Stimulated activated naive CD8-positive, alpha-beta T cell treated with anti-CD3 and anti-CD28 coated beads, Interleukin-15, amount 100 ng/mL, for 72 hours (primary cell): ENCODE measurements at regions not wholly inside any gene's neighbourhood (a gene's known extent, or its start where the extent isn't known, plus 50 kb on each side); places are given as distances from the start of the nearest gene placed in this dataset.
"Not testable (repeated sequence)": the region's sequence is repeated elsewhere in the genome, so short reads cannot be mapped to it uniquely, and the experiment has no call there.

Experiments
- ATAC-seq: fragments of 150-1000 bp; cut with Tn5 transposase; 2 replicates; pipeline ENCODE4 v1.10.0; 2021; ENCODE audit warnings: mild to moderate bottlenecking, moderate library complexity
- DNase-seq, 2 donors: peaks; one replicate each; pipeline ENCODE4 v3.0.0; 2021 to 2022
- H3K27ac Mint-ChIP-seq, 2 donors: one replicate each; pipeline ENCODE4 v1.8.0; 2022; ENCODE audit warnings: mild to moderate bottlenecking in 2 of 2, mixed read lengths in 2 of 2, moderate library complexity in 2 of 2
- H3K27me3 Mint-ChIP-seq: one replicate; pipeline ENCODE4 v1.8.0; 2022; ENCODE audit warnings: mixed read lengths
- H3K4me1 Mint-ChIP-seq: one replicate; pipeline ENCODE4 v1.8.0; 2022; ENCODE audit warnings: mild to moderate bottlenecking, mixed read lengths
- H3K4me3 Mint-ChIP-seq, 2 donors: one replicate each; pipeline ENCODE4 v1.8.0; 2022; ENCODE audit warnings: mild to moderate bottlenecking in 2 of 2, mixed read lengths in 2 of 2, moderate library complexity in 1 of 2
- H3K9me3 Mint-ChIP-seq, 2 donors: one replicate each; pipeline ENCODE4 v1.8.0; 2022; ENCODE audit warnings: mixed read lengths in 2 of 2

- no peaks in the 10 kb centered on the region for H3K27me3 Mint-ChIP-seq
- ATAC-seq (no peak), DNase-seq (no peak)
- H3K4me1 Mint-ChIP-seq = no peaks in the 10 kb centered on the region
- H3K27ac Mint-ChIP-seq = no peak overlapping the region
- no peak overlapping the region for H3K4me3 Mint-ChIP-seq
- peaks cover 37 to 41% of the 10 kb centered on the region in 2 donors for H3K9me3 Mint-ChIP-seq
Observed at GRCh38 chr16:13697013-13697412, 222.9 kb upstream of the ERCC4 start.

DNA sequence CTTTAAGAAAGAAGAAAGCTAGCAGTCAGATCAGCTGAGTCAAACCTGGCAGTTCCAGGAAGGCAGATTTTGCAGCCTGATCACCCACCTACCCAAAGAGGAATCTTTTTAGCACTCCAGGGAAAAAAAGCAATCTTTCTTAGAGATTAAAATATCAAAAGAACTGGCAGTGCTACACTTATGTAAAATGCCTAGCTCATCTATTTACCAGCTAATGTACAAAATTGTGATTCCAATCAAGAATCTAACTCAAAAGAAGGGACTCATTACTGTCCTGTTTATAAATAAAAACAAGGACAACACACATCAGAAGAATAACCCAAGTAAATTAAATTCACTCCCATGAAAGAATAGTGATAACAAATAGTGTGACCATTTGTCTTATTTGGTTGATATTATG, 222.4 kb upstream of the ERCC4 start:
- no peaks in the 10 kb centered on the region for H3K27me3 Mint-ChIP-seq
- H3K4me1 Mint-ChIP-seq = no peaks in the 10 kb centered on the region
- H3K9me3 Mint-ChIP-seq = peaks cover 32 to 36% of the 10 kb centered on the region in 2 donors
- no peak for ATAC-seq
- no peak overlapping the region for H3K4me3 Mint-ChIP-seq
- H3K27ac Mint-ChIP-seq = no peak overlapping the region
- DNase-seq = no peak

GRCh38 chr16:13702614-13703013, 217.3 kb upstream of the ERCC4 start:
- ATAC-seq (no peak), DNase-seq (no peak)
- no peaks in the 10 kb centered on the region for H3K27me3 Mint-ChIP-seq
- no peaks in the 10 kb centered on the region for H3K4me1 Mint-ChIP-seq
- H3K4me3 Mint-ChIP-seq = no peak overlapping the region
- H3K27ac Mint-ChIP-seq = no peak overlapping the region
- H3K9me3 Mint-ChIP-seq = peaks cover 18 to 24% of the 10 kb centered on the region in 2 donors

DNA sequence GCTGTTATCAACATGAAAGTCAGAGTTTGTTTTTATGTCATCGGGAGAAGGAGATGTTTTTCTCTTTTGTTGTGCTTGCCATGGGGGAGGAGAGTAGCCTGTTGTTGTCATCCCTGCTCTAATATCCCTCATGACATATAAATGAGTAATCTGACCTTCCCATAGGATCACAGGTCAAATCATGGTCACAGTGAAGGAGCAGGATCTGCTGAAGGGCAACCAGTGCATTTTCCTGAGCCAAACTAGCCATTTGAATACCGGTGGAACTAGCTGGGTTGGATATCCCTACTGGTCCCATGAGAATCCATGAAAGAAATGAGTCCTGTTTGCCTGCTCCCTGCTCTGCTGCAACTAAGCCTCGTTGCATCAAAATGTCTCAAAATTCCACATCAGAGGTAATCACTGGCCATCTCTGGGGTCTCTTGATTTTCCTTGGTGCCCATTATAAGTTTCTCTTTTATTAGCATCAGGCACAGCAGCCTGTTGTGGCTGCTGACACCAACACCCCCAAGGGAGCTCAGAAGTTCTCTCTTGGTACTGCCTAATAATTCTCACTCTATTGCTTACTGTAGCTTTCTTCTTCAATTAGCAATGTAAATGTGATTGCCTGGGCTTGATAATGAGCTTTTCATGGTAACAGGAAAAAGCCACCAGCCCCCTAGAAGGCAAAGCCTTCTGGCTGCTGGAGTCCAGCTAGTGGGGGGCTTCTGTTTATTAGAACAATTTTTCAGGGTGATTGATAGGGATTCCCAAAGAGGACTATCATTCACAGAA, 211.4 kb upstream of the ERCC4 start:
- no peak overlapping the region for H3K27ac Mint-ChIP-seq
- DNase-seq (no peak), ATAC-seq (no peak)
- H3K27me3 Mint-ChIP-seq = no peaks in the 10 kb centered on the region
- H3K4me3 Mint-ChIP-seq = no peak overlapping the region
- H3K9me3 Mint-ChIP-seq = peaks cover 14 to 23% of the 10 kb centered on the region in 2 donors
- H3K4me1 Mint-ChIP-seq = no peaks in the 10 kb centered on the region

- DNase-seq (no peak), ATAC-seq (no peak)
- H3K4me1 Mint-ChIP-seq = no peaks in the 10 kb centered on the region
- H3K4me3 Mint-ChIP-seq = no peak overlapping the region
- H3K27ac Mint-ChIP-seq = no peak overlapping the region
- H3K27me3 Mint-ChIP-seq = no peaks in the 10 kb centered on the region
- no peaks in the 10 kb centered on the region for H3K9me3 Mint-ChIP-seq
Observed at GRCh38 chr16:13718748-13719147, 201.2 kb upstream of the ERCC4 start.

GRCh38 chr16:13727943-13728342, 192.0 kb upstream of the ERCC4 start:
- H3K4me1 Mint-ChIP-seq = no peaks in the 10 kb centered on the region
- peaks cover 15 to 24% of the 10 kb centered on the region in 2 donors for H3K9me3 Mint-ChIP-seq
- DNase-seq (no peak), ATAC-seq (no peak)
- H3K27ac Mint-ChIP-seq = no peak overlapping the region
- no peak overlapping the region for H3K4me3 Mint-ChIP-seq
- H3K27me3 Mint-ChIP-seq = no peaks in the 10 kb centered on the region

GRCh38 chr16:13733561-13733960, 186.4 kb upstream of the ERCC4 start:
- H3K4me3 Mint-ChIP-seq = no peak overlapping the region
- DNase-seq (no peak), ATAC-seq (no peak)
- H3K4me1 Mint-ChIP-seq = no peaks in the 10 kb centered on the region
- peaks cover 8 to 16% of the 10 kb centered on the region in 2 donors for H3K9me3 Mint-ChIP-seq
- H3K27me3 Mint-ChIP-seq = no peaks in the 10 kb centered on the region
- H3K27ac Mint-ChIP-seq = no peak overlapping the region

- ATAC-seq, DNase-seq, H3K9me3 Mint-ChIP-seq, H3K27me3 Mint-ChIP-seq, H3K27ac Mint-ChIP-seq, H3K4me1 Mint-ChIP-seq, H3K4me3 Mint-ChIP-seq: not testable (repeated sequence)
Observed at GRCh38 chr16:13739621-13740373, 180.2 kb upstream of the ERCC4 start.

- DNase-seq (no peak), ATAC-seq (no peak)
- H3K4me1 Mint-ChIP-seq = no peaks in the 10 kb centered on the region
- H3K27me3 Mint-ChIP-seq = no peaks in the 10 kb centered on the region
- peaks cover 0 to 8% of the 10 kb centered on the region in 2 donors for H3K9me3 Mint-ChIP-seq
- H3K4me3 Mint-ChIP-seq = no peak overlapping the region
- H3K27ac Mint-ChIP-seq = no peak overlapping the region
Observed at GRCh38 chr16:13742928-13743327, 177.0 kb upstream of the ERCC4 start.

DNA sequence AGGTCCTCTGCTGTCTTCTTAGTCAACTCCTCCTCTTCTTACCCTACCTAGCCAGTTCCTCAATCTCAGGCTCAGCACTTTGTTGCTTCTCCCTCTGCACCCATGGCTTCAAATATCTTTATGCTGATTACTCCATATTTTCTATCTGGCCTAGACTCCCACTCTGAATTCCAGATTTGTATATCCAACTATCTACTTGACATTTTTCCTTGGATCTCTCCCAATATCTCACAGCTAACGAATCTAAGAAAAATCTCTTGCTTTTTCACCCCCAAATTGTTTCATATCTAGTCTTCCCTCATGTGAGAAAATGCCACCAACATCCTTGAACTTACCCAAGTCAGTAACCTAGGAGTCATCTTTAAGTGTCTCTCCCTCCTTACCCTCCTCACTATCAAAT, 176.4 kb upstream of the ERCC4 start:
- Mint-ChIP-seq H3K4me1 (no peaks in the 10 kb centered on the region), H3K9me3 (peaks cover 0 to 8% of the 10 kb centered on the region in 2 donors), H3K4me3 (no peak overlapping the region), H3K27me3 (no peaks in the 10 kb centered on the region), H3K27ac (no peak overlapping the region)
- no peak for DNase-seq
- no peak for ATAC-seq

GRCh38 chr16:13756411-13757140, 163.4 kb upstream of the ERCC4 start:
- H3K27me3 Mint-ChIP-seq = peaks cover 7% of the 10 kb centered on the region
- no peak overlapping the region for H3K27ac Mint-ChIP-seq
- peaks cover 4 to 7% of the 10 kb centered on the region in 2 donors for H3K9me3 Mint-ChIP-seq
- H3K4me3 Mint-ChIP-seq = no peak overlapping the region
- ATAC-seq = no peak
- H3K4me1 Mint-ChIP-seq = no peaks in the 10 kb centered on the region
- no peak for DNase-seq

DNA sequence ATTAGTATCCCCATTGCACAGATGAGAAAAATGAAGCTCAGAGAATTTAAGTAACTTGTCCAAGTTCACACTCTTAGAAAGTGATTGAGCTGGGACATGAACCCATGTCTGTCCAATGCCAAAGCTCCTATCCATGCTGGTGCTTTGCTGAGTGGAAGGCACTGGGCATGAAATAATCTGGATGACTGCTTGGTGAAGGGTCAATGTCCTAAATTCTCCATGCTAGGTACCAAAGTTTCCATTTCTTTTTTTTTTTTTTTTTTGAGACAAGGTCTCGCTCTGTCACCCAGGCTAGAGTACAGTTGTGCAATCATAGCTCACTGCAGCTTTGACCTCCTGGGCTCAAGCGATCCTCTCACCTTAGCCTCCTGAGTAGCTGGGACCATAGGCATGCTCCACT, 153.6 kb upstream of the ERCC4 start:
- Mint-ChIP-seq H3K27me3 (no peaks in the 10 kb centered on the region), H3K4me1 (no peaks in the 10 kb centered on the region), H3K27ac (no peak overlapping the region), H3K9me3 (no peaks in the 10 kb centered on the region), H3K4me3 (no peak overlapping the region)
- DNase-seq (no peak), ATAC-seq (no peak)

DNA sequence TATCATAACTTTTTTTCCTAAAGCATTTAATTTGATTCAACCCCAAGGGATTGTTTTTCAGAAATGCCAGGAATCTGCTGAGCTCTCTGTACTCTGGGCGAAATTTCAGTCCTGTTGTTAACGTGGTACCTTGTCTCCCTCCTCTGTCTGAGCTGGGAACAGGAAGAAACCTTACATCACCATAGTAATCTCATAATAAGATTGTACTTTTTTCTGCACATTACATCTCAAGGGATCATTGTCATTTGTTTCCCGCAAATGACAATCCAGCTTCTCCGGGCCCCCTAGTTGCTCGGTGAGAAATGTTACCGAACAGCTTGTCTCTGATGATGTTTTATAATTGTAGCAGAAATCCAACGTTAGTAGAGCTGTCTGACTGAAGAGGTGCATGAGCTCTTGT, 152.7 kb upstream of the ERCC4 start:
- DNase-seq (no peak), ATAC-seq (no peak)
- Mint-ChIP-seq H3K27me3 (no peaks in the 10 kb centered on the region), H3K4me1 (no peaks in the 10 kb centered on the region), H3K4me3 (no peak overlapping the region), H3K9me3 (no peaks in the 10 kb centered on the region), H3K27ac (no peak overlapping the region)

DNA sequence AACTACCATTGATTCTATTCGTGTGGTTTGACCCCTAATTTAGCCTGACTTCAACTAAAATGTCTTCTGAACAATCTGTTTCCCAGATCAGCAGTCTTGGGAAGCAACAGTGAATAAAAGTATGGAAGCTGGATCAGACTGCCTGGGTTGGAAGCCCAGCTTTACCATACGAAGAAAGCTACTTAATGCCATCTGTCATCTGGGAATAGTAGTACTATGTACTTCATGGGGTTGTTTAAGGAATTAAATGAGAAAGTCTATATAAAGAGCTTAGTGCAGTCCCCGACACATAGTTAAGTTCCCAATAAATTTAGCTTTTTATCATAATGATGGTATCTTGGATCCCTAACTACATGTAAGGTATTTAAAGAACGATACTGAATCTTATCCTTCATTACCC, 151.5 kb upstream of the ERCC4 start:
- Mint-ChIP-seq H3K4me3 (no peak overlapping the region), H3K27ac (no peak overlapping the region), H3K27me3 (no peaks in the 10 kb centered on the region), H3K4me1 (no peaks in the 10 kb centered on the region), H3K9me3 (peaks cover 0 to under 1% of the 10 kb centered on the region in 2 donors)
- ATAC-seq (no peak), DNase-seq (no peak)

DNA sequence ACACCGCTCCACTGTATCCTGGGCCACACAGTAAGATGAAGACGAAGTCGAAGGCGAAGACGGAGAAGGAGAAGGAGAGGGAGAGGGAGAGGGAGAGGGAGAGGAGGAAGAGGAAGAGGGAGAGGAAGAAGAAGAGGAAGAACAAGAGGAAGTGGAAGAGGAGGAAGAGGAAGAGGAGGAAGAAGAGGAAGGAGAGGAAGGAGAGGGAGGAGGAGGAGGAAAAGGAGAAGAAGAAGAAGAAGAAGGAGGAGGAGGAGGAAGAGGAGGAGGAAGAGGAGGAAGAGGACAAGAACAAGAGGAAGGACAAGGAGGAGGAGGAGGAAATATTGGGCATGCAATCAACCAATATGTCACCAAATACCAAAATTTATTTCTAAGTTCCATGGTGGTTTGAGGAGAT, 149.5 kb upstream of the ERCC4 start:
- Mint-ChIP-seq H3K4me3 (no peak overlapping the region), H3K27ac (no peak overlapping the region), H3K9me3 (peaks cover 5 to 10% of the 10 kb centered on the region in 2 donors), H3K4me1 (no peaks in the 10 kb centered on the region), H3K27me3 (no peaks in the 10 kb centered on the region)
- no peak for DNase-seq
- no peak for ATAC-seq

GRCh38 chr16:13772782-13773181, 147.2 kb upstream of the ERCC4 start:
- H3K9me3 Mint-ChIP-seq = peaks cover 8 to 21% of the 10 kb centered on the region in 2 donors
- DNase-seq (no peak), ATAC-seq (no peak)
- no peak overlapping the region for H3K4me3 Mint-ChIP-seq
- H3K4me1 Mint-ChIP-seq = no peaks in the 10 kb centered on the region
- H3K27ac Mint-ChIP-seq = no peak overlapping the region
- H3K27me3 Mint-ChIP-seq = peaks cover 6% of the 10 kb centered on the region
